ENCODE measurements at regions not wholly inside any gene's neighbourhood (a gene's known extent, or its start where the extent isn't known, plus 50 kb on each side); places are given as distances from the start of the nearest gene placed in this dataset.
"Not testable (repeated sequence)": the region's sequence is repeated elsewhere in the genome, so short reads cannot be mapped to it uniquely, and the experiment has no call there.

- not testable (repeated sequence) for H3K36me3 Mint-ChIP-seq, H3K4me3 Mint-ChIP-seq, DNase-seq, H3K4me1 Mint-ChIP-seq, H3K27me3 Mint-ChIP-seq, H3K27ac Mint-ChIP-seq
- H3K9me3 Mint-ChIP-seq = peaks cover 15% of the 10 kb centered on the region
Observed at GRCh38 chr5:15271596-15271995, 228.4 kb upstream of the FBXL7 start.

- Mint-ChIP-seq H3K9me3 (peaks cover 14% of the 10 kb centered on the region), H3K27ac (no peak overlapping the region), H3K27me3 (no peaks in the 10 kb centered on the region), H3K36me3 (no peaks in the 10 kb centered on the region), H3K4me1 (no peaks in the 10 kb centered on the region), H3K4me3 (no peak overlapping the region)
- DNase-seq = no peak
Observed at GRCh38 chr5:15267966-15268365, 232.0 kb upstream of the FBXL7 start.

GRCh38 chr5:15266841-15267240 lies 233.1 kb upstream of the FBXL7 start:
- Mint-ChIP-seq H3K4me1 (no peaks in the 10 kb centered on the region), H3K27ac (no peak overlapping the region), H3K27me3 (no peaks in the 10 kb centered on the region), H3K36me3 (no peaks in the 10 kb centered on the region), H3K4me3 (no peak overlapping the region), H3K9me3 (peaks cover 12% of the 10 kb centered on the region)
- DNase-seq = no peak

- Mint-ChIP-seq H3K27me3 (no peaks in the 10 kb centered on the region), H3K27ac (no peak overlapping the region), H3K36me3 (no peaks in the 10 kb centered on the region), H3K4me1 (no peaks in the 10 kb centered on the region), H3K9me3 (peaks cover 12% of the 10 kb centered on the region), H3K4me3 (no peak overlapping the region)
- DNase-seq = no peak
Observed at GRCh38 chr5:15266229-15266628, 233.8 kb upstream of the FBXL7 start.

GRCh38 chr5:15263942-15264341 lies 236.0 kb upstream of the FBXL7 start:
- H3K27me3 Mint-ChIP-seq = no peaks in the 10 kb centered on the region
- H3K27ac Mint-ChIP-seq = no peak overlapping the region
- no peak for DNase-seq
- H3K9me3 Mint-ChIP-seq = peaks cover 10% of the 10 kb centered on the region
- no peak overlapping the region for H3K4me3 Mint-ChIP-seq
- no peaks in the 10 kb centered on the region for H3K4me1 Mint-ChIP-seq
- no peaks in the 10 kb centered on the region for H3K36me3 Mint-ChIP-seq

GRCh38 chr5:15263406-15263805 lies 236.6 kb upstream of the FBXL7 start:
- Mint-ChIP-seq H3K36me3 (no peaks in the 10 kb centered on the region), H3K9me3 (peaks cover 5% of the 10 kb centered on the region), H3K4me3 (no peak overlapping the region), H3K4me1 (no peaks in the 10 kb centered on the region), H3K27ac (no peak overlapping the region), H3K27me3 (no peaks in the 10 kb centered on the region)
- DNase-seq = no peak

- H3K4me3 Mint-ChIP-seq = no peak overlapping the region
Observed at GRCh38 chr5:15261269-15261995, 238.5 kb upstream of the FBXL7 start.

GRCh38 chr5:15260356-15261268 lies 239.4 kb upstream of the FBXL7 start:
- H3K4me1 Mint-ChIP-seq = no peaks in the 10 kb centered on the region
- H3K27me3 Mint-ChIP-seq = no peaks in the 10 kb centered on the region
- H3K27ac Mint-ChIP-seq = no peak overlapping the region
- H3K9me3 Mint-ChIP-seq = peaks cover under 1% of the 10 kb centered on the region
- H3K36me3 Mint-ChIP-seq = no peaks in the 10 kb centered on the region
- no peak overlapping the region for H3K4me3 Mint-ChIP-seq
- no peak for DNase-seq

More at GRCh38 chr5:15261269-15261995, 238.5 kb upstream of the FBXL7 start:
- no peaks in the 10 kb centered on the region for H3K27me3 Mint-ChIP-seq
- H3K36me3 Mint-ChIP-seq = no peaks in the 10 kb centered on the region
- no peaks in the 10 kb centered on the region for H3K4me1 Mint-ChIP-seq
- H3K27ac Mint-ChIP-seq = no peak overlapping the region
- peaks cover 2% of the 10 kb centered on the region for H3K9me3 Mint-ChIP-seq
- no peak for DNase-seq

- Mint-ChIP-seq H3K9me3 (peaks cover 2% of the 10 kb centered on the region), H3K4me1 (no peaks in the 10 kb centered on the region), H3K27me3 (no peaks in the 10 kb centered on the region), H3K36me3 (no peaks in the 10 kb centered on the region), H3K27ac (no peak overlapping the region), H3K4me3 (no peak overlapping the region)
- DNase-seq = no peak
Observed at GRCh38 chr5:15256485-15256884, 243.5 kb upstream of the FBXL7 start.

GRCh38 chr5:15255576-15255975 lies 244.4 kb upstream of the FBXL7 start:
- Mint-ChIP-seq H3K36me3 (no peaks in the 10 kb centered on the region), H3K27me3 (no peaks in the 10 kb centered on the region), H3K9me3 (peaks cover 2% of the 10 kb centered on the region), H3K27ac (no peak overlapping the region), H3K4me1 (no peaks in the 10 kb centered on the region), H3K4me3 (no peak overlapping the region)
- DNase-seq = no peak

GRCh38 chr5:15254607-15255006 lies 245.4 kb upstream of the FBXL7 start:
- Mint-ChIP-seq H3K9me3 (peaks cover 2% of the 10 kb centered on the region), H3K36me3 (no peaks in the 10 kb centered on the region), H3K4me3 (no peak overlapping the region), H3K4me1 (no peaks in the 10 kb centered on the region), H3K27me3 (no peaks in the 10 kb centered on the region), H3K27ac (no peak overlapping the region)
- no peak for DNase-seq

- no peaks in the 10 kb centered on the region for H3K27me3 Mint-ChIP-seq
- no peaks in the 10 kb centered on the region for H3K36me3 Mint-ChIP-seq
- no peak for DNase-seq
- H3K4me3 Mint-ChIP-seq = no peak overlapping the region
- no peak overlapping the region for H3K27ac Mint-ChIP-seq
- H3K4me1 Mint-ChIP-seq = no peaks in the 10 kb centered on the region
- H3K9me3 Mint-ChIP-seq = peaks cover 4% of the 10 kb centered on the region
Observed at GRCh38 chr5:15252331-15252730, 247.6 kb upstream of the FBXL7 start.

- no peaks in the 10 kb centered on the region for H3K4me1 Mint-ChIP-seq
- DNase-seq = no peak
- no peaks in the 10 kb centered on the region for H3K36me3 Mint-ChIP-seq
- no peak overlapping the region for H3K4me3 Mint-ChIP-seq
- H3K9me3 Mint-ChIP-seq = peaks cover 11% of the 10 kb centered on the region
- H3K27ac Mint-ChIP-seq = no peak overlapping the region
- H3K27me3 Mint-ChIP-seq = no peaks in the 10 kb centered on the region
Observed at GRCh38 chr5:15249152-15249551, 250.8 kb upstream of the FBXL7 start.

- H3K4me3 Mint-ChIP-seq = no peak overlapping the region
- DNase-seq = no peak
Observed at GRCh38 chr5:15248731-15249130, 251.2 kb upstream of the FBXL7 start.

GRCh38 chr5:15245913-15246312 lies 254.1 kb upstream of the FBXL7 start:
- Mint-ChIP-seq H3K4me3 (no peak overlapping the region), H3K4me1 (no peaks in the 10 kb centered on the region), H3K27me3 (no peaks in the 10 kb centered on the region), H3K27ac (no peak overlapping the region), H3K9me3 (peaks cover 12% of the 10 kb centered on the region), H3K36me3 (no peaks in the 10 kb centered on the region)
- no peak for DNase-seq

More at GRCh38 chr5:15248731-15249130, 251.2 kb upstream of the FBXL7 start:
- no peaks in the 10 kb centered on the region for H3K36me3 Mint-ChIP-seq
- no peak overlapping the region for H3K27ac Mint-ChIP-seq
- no peaks in the 10 kb centered on the region for H3K27me3 Mint-ChIP-seq
- H3K4me1 Mint-ChIP-seq = no peaks in the 10 kb centered on the region
- peaks cover 11% of the 10 kb centered on the region for H3K9me3 Mint-ChIP-seq

All from activated naive CD8-positive, alpha-beta T cell treated with anti-CD3 and anti-CD28 coated beads for 36 hours (primary cell).